ENCODE measurements at regions not wholly inside any gene's neighbourhood (a gene's known extent, or its start where the extent isn't known, plus 50 kb on each side); places are given as distances from the start of the nearest gene placed in this dataset.

GRCh38 chr10:124344931-124345330 is 73.8 kb downstream of the OAT start:
- TF ChIP-seq POLR2A (IDR thresholded peaks at IDR 0.05) = no peak
- TF ChIP-seq, protein P1, sequence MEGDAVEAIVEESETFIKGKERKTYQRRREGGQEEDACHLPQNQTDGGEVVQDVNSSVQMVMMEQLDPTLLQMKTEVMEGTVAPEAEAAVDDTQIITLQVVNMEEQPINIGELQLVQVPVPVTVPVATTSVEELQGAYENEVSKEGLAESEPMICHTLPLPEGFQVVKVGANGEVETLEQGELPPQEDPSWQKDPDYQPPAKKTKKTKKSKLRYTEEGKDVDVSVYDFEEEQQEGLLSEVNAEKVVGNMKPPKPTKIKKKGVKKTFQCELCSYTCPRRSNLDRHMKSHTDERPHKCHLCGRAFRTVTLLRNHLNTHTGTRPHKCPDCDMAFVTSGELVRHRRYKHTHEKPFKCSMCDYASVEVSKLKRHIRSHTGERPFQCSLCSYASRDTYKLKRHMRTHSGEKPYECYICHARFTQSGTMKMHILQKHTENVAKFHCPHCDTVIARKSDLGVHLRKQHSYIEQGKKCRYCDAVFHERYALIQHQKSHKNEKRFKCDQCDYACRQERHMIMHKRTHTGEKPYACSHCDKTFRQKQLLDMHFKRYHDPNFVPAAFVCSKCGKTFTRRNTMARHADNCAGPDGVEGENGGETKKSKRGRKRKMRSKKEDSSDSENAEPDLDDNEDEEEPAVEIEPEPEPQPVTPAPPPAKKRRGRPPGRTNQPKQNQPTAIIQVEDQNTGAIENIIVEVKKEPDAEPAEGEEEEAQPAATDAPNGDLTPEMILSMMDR (IDR thresholded peaks at IDR 0.05) = no peak
